A673 (cell line): ENCODE measurements at regions not wholly inside any gene's neighbourhood (a gene's known extent, or its start where the extent isn't known, plus 50 kb on each side); places are given as distances from the start of the nearest gene placed in this dataset.

ENCODE experiments used
- EZH2 ChIP-seq: fragments of 200-600 bp; sonication (generic); IDR thresholded peaks from 2 replicates; pipeline ENCODE4 v1.6.1; 2017; ENCODE audit warnings: borderline replicate concordance, low read depth, mild to moderate bottlenecking, mixed read lengths, antibody characterized with exemption, low read length; ENCODE audit not compliant: poor library complexity, severe bottlenecking
- TF ChIP-seq, protein P1 (sequence below): fragments of 300-800, 200-600 bp; sonication (generic); conservative IDR thresholded peaks from 2 replicates; pipeline ENCODE4 v1.5.1; 2017; ENCODE audit warnings: low read depth, mild to moderate bottlenecking, antibody characterized with exemption, low read length, moderate library complexity, mixed read lengths

DNA sequence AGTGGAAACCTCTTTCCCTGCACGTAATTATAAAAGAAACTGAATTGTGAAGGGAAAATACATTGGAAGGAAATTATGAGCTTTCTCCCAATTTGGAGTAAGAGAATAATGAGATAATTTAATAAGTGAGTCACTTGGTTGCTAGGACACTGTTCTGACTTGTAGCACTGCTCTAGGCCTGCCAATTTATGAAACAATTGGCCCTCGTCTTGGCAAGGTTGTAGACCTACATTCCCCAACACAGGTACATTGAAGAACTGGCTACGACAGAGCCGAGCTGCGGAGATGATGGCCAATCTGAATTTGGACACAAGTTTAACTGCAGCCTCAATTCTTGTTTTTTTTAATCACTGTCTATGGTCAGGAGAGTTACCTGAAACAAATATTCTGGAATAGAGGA lies 674.1 kb downstream of the MECOM start:
- no peak for TF ChIP-seq EZH2
- TF ChIP-seq, protein P1, sequence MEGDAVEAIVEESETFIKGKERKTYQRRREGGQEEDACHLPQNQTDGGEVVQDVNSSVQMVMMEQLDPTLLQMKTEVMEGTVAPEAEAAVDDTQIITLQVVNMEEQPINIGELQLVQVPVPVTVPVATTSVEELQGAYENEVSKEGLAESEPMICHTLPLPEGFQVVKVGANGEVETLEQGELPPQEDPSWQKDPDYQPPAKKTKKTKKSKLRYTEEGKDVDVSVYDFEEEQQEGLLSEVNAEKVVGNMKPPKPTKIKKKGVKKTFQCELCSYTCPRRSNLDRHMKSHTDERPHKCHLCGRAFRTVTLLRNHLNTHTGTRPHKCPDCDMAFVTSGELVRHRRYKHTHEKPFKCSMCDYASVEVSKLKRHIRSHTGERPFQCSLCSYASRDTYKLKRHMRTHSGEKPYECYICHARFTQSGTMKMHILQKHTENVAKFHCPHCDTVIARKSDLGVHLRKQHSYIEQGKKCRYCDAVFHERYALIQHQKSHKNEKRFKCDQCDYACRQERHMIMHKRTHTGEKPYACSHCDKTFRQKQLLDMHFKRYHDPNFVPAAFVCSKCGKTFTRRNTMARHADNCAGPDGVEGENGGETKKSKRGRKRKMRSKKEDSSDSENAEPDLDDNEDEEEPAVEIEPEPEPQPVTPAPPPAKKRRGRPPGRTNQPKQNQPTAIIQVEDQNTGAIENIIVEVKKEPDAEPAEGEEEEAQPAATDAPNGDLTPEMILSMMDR: no peak
